ENCODE measurements at regions not wholly inside any gene's neighbourhood (a gene's known extent, or its start where the extent isn't known, plus 50 kb on each side); places are given as distances from the start of the nearest gene placed in this dataset.

- in situ Hi-C loops (cut with HindIII; ENCODE audit: low sequenced_read_pairs), result no loop called here
- no peak for DNase-seq (ENCODE audit: low spot score)
Measured at GRCh38 chr2:220887271-220887870, 684.7 kb downstream of the EPHA4 start.

- DNase-seq (ENCODE audit: low spot score), result no peak
- in situ Hi-C loops (cut with HindIII; ENCODE audit: low sequenced_read_pairs), result no loop called here
Measured at GRCh38 chr2:220887876-220888275, 684.2 kb downstream of the EPHA4 start.

DNA sequence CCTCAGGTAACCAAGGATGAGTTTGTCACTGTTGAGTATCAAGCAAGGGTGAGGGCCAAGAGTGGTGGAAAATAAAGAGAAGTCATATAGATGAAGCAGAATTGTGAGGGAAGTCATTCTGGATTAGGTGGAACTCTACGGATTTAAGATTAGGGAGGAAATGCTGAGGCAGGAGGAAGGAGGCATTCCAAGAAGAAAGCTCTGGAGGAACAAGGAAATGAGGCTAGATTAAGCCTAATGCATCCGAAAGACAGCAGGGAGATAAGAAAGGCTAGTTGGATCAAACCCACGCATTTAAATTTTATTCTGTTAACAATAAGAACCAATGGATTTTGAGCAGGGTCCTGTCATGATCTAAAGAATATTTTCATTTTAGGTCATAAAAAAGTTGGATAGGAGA is 681.2 kb downstream of the EPHA4 start:
- in situ Hi-C loops (cut with HindIII; ENCODE audit: low sequenced_read_pairs), result no loop called here
- DNase-seq (ENCODE audit: low spot score), result no peak

DNA sequence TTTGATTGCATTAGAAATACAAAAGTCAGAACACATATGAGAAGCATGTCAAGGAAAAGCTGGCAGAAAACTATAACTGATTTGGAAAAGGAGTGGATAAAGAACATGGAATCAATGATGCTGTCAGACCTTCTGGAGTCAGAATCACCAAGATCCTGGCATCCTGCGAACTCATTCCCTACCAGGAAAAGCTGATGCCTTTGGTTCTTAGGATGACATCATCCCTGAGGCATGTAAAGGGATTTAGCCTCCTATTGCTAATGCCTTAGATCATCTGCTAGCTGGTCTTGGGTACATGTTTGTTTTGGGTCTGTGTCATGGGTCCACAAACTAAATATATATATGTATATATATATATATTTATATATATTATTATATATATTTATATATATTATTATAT is 680.7 kb downstream of the EPHA4 start:
- in situ Hi-C loops (cut with HindIII; ENCODE audit: low sequenced_read_pairs), result no loop called here
- no peak for DNase-seq (ENCODE audit: low spot score)

DNA sequence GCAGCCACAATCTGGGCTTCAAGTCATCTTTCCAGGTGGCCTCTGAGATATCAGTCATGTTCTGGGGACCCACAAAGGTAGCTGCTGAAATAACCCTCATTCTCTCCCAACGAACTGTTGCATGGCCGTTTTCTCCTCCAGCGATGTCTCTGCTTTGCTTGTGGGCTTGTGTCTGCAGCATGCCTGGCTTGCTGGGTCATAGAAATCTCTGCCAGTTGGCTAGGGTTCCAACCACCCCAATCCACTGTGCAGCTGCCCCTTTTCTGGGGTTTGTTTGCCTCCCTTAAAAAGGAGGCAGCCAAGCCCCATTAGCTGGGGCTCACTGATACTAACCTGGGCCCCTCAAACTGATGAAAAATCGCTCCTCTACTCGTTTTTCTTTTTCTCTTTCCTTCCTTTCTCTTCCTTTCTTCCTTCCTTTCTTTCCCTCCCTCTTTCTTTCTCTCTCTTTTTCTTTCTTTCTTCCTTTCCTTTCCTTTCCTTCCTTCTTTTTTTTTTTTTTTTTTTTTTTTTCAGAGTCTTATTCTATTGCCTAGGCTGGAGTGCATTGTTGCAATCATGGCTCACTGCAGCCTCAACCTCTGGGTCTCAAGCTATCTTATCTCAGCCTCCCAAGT is 680.0 kb downstream of the EPHA4 start:
- in situ Hi-C loops (cut with HindIII; ENCODE audit: low sequenced_read_pairs), result no loop called here

GRCh38 chr2:220893411-220893810 is 678.7 kb downstream of the EPHA4 start:
- no peak for DNase-seq (ENCODE audit: low spot score)
- in situ Hi-C loops (cut with HindIII; ENCODE audit: low sequenced_read_pairs), result no loop called here

More for the DNA sequence above, 680.0 kb downstream of the EPHA4 start:
- no peak for DNase-seq (ENCODE audit: low spot score)

GRCh38 chr2:220894069-220894468 is 678.0 kb downstream of the EPHA4 start:
- in situ Hi-C loops (cut with HindIII; ENCODE audit: low sequenced_read_pairs), result no loop called here
- DNase-seq (ENCODE audit: low spot score), result no peak

GRCh38 chr2:220899492-220899891 is 672.6 kb downstream of the EPHA4 start:
- DNase-seq (ENCODE audit: low spot score), result no peak
- in situ Hi-C loops (cut with HindIII; ENCODE audit: low sequenced_read_pairs), result no loop called here

DNA sequence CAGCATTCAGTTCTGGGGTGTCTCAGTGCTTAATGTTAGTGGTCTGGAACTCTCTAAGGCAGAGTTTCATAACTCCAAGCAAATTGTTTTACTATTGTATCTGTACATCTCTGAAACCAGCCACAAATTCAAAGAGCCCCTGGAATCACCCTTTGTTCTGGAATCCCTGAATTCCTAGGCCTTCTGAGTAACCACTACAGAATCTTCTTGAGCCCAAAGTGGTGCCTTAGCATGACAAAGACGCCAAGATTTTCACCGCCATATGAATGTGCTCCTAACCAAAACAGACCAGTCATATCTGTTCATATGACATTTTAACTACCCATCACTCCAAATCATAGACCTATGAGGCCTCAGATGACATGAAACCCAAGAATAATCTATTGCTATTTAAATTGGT is 668.1 kb downstream of the EPHA4 start:
- in situ Hi-C loops (cut with HindIII; ENCODE audit: low sequenced_read_pairs), result no loop called here
- DNase-seq (ENCODE audit: low spot score), result no peak

- in situ Hi-C loops (cut with HindIII; ENCODE audit: low sequenced_read_pairs), result no loop called here
- DNase-seq (ENCODE audit: low spot score), result no peak
Measured at GRCh38 chr2:220913384-220913783, 658.7 kb downstream of the EPHA4 start.

DNA sequence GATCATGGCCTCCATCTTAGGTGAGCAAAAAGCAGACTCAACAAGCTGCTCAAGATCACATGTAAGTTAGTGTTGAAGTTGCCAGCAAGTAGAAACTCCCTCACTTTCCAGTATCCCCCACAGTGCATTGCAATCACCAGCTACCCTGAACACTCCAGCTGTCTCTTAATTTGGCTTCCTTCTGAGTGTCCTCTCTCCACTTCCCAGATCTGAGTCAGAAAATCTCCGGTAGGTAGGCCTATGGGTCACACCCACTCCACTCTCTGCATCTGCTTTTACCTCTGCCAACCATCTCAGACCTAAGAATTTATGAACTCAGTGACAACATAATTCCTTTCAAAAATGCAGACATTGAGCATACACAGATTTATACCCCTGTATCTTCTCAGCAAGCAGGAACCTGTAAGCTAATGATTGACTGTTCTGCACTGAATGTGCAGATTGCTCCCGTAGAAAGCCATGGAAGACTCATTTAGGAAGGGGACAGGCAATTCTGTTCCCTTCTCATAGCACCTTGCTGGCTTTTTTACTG is 656.9 kb downstream of the EPHA4 start:
- in situ Hi-C loops (cut with HindIII; ENCODE audit: low sequenced_read_pairs), result no loop called here
- no peak for DNase-seq (ENCODE audit: low spot score)

DNA sequence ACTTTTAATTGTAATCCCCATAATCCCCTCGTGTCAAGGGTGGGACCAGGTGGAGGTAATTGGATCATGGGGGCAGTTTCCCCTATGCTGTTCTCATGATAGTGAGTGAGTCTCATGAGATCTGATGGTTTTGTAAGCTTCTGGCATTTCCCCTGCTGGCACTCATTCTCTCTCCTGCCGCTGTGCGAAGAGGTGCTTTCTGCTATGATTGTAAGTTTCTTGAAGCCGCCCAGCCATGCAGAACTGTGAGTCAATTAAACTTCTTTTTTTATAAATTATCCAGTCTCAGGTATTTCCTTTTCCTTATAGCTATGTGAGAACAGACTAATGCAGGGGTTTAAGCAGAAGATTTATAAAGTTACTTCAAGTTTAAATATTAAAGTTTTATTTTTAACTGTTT is 655.2 kb downstream of the EPHA4 start:
- DNase-seq (ENCODE audit: low spot score), result no peak
- in situ Hi-C loops (cut with HindIII; ENCODE audit: low sequenced_read_pairs), result no loop called here

GRCh38 chr2:220930271-220931076 is 641.6 kb downstream of the EPHA4 start:
- in situ Hi-C loops (cut with HindIII; ENCODE audit: low sequenced_read_pairs), result no loop called here
- DNase-seq (ENCODE audit: low spot score), result no peak

DNA sequence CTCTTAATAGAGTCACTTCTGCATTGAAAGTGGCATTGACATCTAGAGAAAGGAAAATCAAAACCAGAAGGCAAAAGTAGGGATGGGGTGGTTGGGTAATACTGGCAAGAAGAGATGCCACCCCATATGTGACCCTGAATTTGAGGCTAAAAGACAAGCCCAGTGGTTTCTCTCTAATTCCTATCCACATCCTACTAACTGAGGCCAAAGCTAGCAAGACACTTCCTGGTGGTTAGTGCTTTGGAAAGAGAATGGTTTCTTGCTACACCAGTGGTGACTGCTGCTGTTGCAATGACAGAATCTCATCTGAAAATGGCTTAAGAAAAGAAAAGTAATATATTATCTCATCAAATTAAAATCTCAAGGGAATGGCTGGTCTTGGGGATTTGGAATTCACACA is 640.6 kb downstream of the EPHA4 start:
- in situ Hi-C loops (cut with HindIII; ENCODE audit: low sequenced_read_pairs), result no loop called here
- no peak for DNase-seq (ENCODE audit: low spot score)

GRCh38 chr2:220932041-220932440 is 640.1 kb downstream of the EPHA4 start:
- DNase-seq (ENCODE audit: low spot score), result no peak
- in situ Hi-C loops (cut with HindIII; ENCODE audit: low sequenced_read_pairs), result no loop called here

DNA sequence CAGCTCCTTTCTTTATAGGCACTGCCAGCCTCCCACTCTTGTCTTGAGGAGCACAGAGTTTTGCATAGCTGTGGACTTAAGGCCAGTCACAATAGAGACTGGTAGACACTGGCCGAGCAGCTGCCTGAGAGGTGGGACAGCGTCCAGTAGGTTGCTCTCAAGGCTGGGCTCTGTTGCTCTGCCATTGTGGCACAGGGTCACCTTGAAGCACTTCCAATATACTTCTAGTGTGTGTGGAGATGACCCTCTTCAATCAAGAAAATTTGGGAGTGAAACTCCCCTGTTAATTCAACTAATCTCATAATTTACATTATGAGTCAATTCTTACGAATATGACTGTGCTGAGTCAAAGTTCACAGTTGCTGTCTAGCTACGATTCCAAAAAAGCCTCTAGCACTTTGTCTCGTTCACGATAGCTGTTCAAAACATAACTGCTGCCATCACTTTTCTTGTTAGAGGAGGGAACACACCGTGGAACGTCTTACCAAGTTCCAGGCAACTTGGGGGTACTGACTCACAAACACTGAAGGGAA is 636.2 kb downstream of the EPHA4 start:
- in situ Hi-C loops (cut with HindIII; ENCODE audit: low sequenced_read_pairs), result no loop called here
- DNase-seq (ENCODE audit: low spot score), result no peak

- DNase-seq (ENCODE audit: low spot score), result no peak
- in situ Hi-C loops (cut with HindIII; ENCODE audit: low sequenced_read_pairs), result no loop called here
Measured at GRCh38 chr2:220936641-220937197, 635.4 kb downstream of the EPHA4 start.

- DNase-seq (ENCODE audit: low spot score), result peak; percentile 15
- in situ Hi-C loops (cut with HindIII; ENCODE audit: low sequenced_read_pairs), result no loop called here
Measured at GRCh38 chr2:220937245-220937644, 634.9 kb downstream of the EPHA4 start.

GRCh38 chr2:220940646-220941045 is 631.5 kb downstream of the EPHA4 start:
- no peak for DNase-seq (ENCODE audit: low spot score)
- in situ Hi-C loops (cut with HindIII; ENCODE audit: low sequenced_read_pairs), result no loop called here

DNA sequence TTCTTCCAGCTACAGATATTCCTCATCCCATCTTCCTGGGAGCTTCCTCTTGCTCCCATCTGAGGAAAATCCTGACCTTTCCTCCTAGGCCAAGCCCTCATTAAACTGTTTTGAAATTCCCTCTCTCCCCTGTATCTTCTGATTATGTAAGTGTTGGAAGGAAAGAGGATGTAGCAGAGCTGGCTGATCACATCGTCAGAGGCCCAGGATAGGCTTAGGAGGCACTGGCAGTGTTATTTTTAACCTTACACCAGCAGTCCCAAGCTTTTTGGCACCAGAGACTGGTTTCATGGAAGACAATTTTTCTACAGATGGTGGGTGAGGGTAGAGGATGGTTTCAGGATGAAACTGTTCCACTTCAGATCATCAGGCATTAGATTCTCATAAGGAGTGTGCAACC is 630.4 kb downstream of the EPHA4 start:
- no peak for DNase-seq (ENCODE audit: low spot score)
- in situ Hi-C loops (cut with HindIII; ENCODE audit: low sequenced_read_pairs), result no loop called here

Data from G401 (cell line).